Activated T-cell treated with anti-CD3 and anti-CD28 coated beads for 48 hours (primary cell): ENCODE measurements at regions not wholly inside any gene's neighbourhood (a gene's known extent, or its start where the extent isn't known, plus 50 kb on each side); places are given as distances from the start of the nearest gene placed in this dataset.

Source experiments
- DNase-seq: peaks from one replicate; pipeline ENCODE4 v3.0.0-alpha.2; 2020; ENCODE audit warnings: low read depth

DNA sequence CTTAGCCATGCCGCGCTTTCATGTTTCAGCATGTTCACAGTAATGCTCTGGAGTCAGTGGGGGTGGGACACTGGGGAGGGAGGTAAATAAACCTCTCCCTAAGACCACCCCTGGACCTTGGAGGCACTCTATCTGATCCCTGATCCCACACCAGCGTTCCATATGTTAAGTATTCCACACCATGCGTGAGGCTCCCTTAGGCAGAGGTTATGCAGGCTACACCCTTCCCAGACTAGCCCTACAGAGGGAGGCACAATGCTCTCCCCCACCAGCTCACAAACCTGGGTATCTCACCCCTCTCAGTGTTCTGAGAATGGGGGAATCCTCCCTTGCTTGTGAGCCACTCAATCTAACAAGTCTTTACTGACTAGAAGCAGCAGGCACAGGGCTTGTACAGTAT lies 1610.4 kb upstream of the ZEB2 start:
- DNase-seq, result no peak

DNA sequence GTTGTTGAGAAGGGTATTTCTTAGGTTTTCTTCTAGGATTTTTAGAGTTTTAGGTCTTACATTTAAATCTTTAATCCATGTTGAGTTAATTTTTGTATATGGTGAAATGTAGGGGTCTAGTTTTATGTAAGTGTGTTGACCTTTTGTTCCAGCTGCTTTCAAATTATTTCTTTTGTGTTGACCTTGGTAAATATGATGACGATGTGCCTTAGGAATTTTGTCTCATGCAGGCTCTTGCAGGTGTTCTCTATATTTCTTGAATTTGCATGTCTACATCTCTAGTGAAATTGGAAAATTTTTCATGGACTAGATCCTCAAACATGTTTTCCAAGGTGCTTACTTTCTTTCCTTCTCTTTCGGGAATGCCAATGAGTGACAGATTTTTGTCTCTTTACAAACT lies 1609.3 kb upstream of the ZEB2 start:
- DNase-seq, result no peak

DNA sequence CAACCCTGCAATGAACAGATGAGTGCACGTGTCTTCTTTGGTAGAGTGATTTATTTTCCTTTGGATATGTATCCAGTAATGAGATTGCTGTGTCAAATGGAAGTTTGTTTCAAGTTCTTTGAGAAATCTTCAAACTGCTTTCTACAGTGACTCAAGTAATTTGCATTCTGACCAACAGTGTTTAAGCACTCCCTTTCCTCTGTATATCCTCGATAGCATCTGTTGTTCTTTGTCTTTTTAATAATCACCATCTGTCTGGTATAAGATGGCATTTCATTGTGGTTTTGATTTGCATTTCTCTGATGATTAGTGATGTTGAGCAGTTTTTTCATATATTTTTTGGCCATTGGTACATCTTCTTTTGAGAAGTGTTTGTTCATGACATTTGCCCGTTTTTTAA lies 1608.3 kb upstream of the ZEB2 start:
- no peak for DNase-seq

DNA sequence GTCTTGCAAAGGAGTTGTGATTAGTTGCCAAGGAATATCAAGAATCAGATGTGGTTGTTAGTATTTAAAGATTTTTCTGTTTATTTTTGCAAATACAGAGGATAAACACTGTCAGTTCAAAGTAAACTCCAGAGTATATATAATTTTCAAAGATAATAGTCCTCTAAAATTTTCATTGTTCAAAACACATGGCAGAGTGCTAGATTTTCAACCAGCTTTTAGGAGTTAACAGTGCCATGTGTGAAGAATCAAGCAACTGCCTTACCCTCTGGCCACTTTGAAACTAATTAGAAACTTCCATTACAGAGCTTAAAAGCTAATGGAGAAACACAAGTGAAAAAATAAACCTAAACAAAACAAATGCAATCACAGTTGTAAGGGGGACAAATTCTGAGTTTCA lies 1605.6 kb upstream of the ZEB2 start:
- no peak for DNase-seq

DNA sequence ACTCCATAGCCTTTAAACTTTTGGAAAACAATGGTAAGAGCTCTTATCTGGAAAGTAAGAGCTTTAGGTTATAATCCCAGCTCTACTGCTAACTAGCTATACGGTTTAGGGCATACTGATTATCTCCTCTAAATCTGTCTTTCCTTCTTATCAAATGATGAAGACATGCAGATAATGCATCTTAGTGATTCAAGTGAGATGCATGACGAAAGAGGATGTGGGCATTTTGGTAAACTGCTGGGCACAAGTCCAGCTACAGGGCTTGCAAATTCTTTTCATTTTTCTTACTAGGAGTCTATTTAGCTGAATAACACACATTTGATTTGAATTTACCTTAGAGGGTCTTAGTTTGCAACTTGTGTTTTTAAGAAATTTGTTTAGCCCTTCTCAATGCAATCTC lies 1604.8 kb upstream of the ZEB2 start:
- DNase-seq, result no peak

DNA sequence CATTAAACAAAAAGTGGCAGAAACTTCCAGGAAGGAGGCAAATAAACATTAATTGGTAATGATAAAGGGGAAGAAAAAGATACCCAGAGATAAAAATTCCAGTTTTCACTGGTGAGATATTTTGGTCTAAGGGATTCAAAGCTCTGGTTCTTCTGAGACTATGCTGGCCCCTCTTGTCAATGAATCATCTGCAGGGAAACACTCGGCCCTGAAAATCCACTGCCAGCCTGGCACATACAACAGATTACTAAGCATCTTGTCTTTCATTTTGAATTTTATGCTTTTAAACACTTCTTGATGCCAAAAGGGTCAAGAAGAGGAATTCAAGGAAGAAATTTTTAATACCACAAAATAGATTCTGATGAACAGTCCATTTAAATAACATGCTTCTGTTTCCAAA lies 1603.8 kb upstream of the ZEB2 start:
- DNase-seq, result no peak

DNA sequence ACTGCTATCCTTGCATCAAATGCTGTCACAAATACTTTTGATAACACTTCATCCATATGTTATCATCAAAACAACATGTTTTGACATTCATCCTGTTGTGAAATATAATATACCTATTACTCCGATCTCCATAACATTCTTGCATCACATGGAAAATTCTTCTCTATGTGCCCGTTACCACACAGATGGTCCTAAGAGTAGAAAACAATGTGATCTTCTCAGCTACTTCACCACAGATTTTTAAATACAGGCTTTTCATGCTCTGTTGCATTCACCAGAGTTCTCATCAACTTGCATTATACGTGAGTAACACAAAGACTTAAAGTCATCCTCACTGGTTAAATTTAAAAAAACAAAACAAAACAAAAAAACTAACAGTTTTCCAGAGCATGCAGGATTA lies 1603.3 kb upstream of the ZEB2 start:
- no peak for DNase-seq

DNA sequence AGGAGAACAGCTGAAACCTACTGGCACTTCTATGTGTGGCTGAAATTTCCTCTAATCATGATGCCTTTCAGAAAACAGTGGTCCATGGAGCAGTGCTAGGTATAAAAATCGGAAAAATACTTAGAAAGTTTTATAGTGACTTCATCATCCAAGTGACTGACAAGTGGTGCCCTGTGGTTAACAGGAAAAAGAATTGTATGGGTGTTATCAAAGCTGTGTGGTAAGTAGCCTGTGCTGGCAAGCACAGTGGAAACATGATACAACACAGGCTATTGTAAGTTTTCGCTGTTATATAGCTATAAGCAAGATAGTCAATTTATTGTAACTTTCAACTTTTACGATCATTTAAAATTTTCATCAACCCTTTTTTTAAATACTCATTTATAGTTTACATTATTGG lies 1599.7 kb upstream of the ZEB2 start:
- no peak for DNase-seq

DNA sequence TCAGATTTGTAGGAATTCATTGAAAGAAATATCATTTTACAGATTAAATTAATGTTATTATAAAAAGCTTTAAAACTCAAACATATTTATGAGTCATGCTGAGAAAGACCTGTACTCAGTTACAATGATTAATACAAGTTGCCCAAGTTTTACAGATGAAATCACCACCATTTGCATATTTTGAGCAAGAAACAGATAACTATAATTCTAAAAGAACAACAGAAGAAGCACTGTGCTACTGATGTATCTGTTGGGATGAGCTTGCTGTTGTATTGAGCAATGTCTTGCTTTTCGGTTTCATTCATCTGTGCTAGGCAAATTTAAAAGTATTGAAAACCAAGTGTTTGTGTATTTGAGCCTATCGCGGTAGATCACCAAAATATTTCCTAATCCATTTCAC lies 1589.1 kb upstream of the ZEB2 start:
- no peak for DNase-seq

DNA sequence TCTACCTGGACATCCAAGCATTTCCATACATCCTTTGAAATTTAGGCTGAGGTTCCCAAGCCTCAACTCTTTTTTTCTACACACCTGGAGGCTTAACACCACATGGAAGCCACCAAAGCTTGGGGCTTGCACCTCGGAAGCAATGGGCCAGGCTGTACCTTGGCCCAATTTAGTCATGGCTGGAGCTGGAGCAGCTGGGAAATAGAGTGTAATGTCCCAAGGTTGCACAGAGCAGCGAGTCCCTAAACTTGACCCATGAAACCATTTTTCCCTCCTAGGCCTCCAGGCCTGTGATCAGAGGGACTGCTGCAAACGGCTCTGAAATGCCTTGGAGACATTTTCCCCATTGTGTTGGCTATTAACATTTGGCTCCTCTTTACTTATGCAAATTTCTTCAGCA lies 1574.3 kb upstream of the ZEB2 start:
- DNase-seq, result no peak

DNA sequence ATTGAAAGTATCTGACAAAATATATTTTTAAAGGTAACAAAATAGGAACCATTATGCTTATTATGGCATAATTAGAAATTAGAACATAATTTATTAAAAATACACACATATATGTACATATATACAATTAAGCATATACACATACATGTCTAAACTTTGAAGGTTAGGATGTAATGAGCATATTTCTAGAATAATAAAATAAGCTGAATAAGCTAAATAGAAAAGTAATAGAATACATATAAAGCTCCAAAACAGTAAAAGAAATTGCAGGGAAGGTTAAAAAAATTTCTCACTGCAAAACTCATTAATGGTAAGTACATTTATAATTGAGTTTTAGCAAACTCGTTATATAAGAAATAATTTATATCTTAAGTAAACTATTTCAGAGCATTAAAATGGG lies 1561.5 kb upstream of the ZEB2 start:
- no peak for DNase-seq

DNA sequence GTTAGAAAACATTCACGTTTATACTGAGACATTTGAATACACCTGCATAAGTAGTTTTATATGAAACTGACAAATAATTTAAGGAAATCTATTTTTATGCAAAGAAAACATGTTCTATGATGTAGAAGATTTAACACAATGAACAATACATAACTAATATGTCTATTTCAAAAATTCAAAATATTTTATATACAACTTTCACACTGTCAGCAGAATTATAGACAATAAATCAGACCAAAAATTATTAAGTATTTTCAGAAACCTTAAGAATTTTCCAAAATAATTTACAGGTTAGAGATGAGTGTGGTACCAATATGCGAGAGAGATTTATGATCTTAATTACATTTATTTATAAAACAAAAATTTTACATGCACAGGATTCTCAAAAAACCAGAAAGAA lies 1561.0 kb upstream of the ZEB2 start:
- DNase-seq, result no peak

DNA sequence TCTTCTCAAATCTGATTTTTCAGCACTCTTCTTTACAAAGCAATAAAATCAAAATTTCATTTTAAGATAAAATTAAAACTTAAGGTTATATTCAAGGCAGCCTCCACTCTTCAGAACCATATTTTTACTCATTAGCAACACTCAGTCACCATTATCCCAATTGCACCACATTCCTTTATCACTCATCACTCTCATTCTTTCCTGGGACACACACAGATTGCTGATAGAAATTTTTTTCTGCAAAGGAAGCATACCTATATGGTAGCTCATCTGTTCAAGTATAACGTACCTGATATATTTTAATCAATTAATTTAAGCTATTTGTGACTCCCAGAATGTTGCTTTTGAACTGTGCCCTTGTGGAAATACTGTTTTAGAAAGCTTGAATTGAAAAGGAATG lies 1559.3 kb upstream of the ZEB2 start:
- no peak for DNase-seq

DNA sequence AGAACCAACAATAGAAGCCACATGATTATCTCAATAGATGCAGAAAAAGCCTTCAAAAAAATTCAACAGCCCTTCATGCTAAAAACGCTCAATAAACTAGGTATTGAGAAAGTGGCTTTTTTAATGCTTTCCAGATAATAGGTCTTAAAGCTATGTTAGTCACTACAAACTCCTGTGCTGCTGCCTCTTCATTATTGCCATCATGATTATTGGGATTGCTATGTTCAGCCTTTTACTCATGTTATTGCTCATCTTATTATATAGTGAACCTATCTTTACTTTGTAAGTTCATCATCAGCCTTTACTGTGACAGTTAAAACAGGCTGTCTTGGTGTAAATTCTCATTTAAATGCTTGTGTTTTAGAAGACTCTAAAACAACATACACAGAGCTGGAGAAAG lies 1557.2 kb upstream of the ZEB2 start:
- no peak for DNase-seq

DNA sequence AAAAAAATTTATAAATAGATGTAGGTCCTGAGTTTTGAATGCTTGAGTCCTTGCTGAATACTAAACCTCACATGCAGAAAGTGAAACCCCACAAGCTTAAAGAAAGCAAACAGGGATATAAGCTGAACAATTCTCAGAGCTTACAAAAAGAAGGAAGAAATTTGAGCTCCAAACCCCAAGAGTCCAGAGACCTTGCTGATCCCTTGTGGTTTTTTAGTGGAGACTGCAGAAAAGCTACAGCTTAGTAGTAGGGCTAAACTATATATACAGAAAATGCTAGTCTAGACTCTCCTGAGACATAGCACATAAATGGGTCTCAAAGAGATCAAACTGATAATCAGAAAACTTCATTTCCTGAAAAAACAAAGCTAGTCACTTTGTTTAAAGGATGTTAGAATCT lies 1548.1 kb upstream of the ZEB2 start:
- DNase-seq, result no peak

DNA sequence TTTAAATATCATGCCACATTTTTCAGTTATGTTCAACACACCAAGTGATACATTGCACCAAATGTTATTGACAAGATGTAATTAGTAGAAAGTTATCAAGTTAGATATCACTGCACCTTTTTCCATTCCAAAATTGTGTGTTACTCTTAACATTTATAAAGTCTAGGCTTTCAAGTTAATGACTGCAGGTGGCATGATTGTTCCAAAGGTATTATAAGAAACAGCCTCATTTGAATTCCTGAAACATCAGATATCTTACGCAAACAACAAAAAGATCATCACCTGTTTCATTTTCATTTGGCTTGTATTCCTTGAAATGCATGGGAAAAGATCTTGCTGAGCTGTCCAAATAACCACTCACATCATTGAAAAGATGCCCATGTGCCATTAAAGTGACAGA lies 1528.2 kb upstream of the ZEB2 start:
- no peak for DNase-seq

DNA sequence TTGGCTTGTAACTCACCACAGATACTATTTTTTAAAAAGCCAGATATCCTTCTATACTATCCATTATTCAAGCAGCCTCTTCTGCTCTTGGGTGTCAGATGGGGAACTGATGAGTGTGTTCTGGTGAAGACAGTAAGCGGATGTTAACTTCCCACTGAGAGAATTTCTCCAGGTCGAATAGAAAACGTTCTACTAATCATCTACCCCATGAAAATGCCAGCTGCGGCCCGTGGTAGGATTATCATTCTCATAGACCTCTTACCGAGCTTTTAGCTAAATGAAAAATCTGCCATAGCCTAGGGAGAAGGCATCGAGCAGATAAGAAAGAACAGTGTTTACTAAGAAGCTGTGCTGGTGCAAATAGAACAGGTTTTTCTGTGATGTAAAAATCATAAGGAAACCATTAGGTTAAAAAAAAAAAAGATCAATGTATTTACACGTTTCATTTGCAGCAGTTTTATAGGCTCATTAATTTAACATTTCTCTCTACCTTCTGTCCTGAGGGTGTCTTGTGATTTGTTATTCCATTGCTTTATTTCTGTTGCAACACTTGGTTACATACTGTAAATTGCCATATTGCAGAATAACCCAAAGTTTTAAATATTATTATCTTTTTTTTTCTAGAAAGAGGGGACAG lies 1521.5 kb upstream of the ZEB2 start:
- no peak for DNase-seq

DNA sequence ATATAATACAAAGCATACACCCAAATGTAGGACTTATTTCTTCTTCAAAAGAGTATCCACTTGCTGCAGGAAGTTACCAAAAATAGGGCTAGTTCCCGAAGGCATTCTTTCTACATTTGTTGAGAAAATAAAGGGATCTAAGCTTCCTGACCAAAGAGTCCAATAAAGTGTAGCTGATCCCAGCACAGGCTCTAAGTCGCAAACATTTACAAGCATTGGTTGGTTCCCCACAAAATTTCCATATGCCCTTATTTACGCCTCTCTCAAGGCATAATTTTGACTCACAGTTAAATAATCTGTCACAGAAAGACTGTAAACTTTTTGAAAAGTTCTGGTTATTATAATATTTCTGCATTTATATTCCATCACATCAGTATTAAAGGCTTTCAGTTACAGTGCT lies 1520.1 kb upstream of the ZEB2 start:
- no peak for DNase-seq

DNA sequence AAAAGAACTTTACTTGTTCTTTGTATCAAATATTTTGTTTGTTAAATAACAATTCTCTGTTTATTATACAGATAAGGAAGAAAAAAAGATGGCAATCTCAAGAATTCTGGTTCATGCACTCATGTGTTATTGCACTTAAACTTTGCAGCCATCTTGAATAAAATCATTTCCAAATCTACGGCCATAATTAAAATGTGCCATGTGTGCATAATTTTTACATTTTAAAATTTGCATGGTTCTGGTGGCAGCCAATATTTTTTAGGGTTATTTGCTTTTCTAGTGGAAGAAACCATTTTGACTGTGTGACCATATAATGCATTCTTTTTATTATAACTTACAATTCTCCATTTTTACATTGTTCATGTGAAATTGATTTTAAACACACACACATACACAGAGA lies 1518.1 kb upstream of the ZEB2 start:
- DNase-seq, result no peak

DNA sequence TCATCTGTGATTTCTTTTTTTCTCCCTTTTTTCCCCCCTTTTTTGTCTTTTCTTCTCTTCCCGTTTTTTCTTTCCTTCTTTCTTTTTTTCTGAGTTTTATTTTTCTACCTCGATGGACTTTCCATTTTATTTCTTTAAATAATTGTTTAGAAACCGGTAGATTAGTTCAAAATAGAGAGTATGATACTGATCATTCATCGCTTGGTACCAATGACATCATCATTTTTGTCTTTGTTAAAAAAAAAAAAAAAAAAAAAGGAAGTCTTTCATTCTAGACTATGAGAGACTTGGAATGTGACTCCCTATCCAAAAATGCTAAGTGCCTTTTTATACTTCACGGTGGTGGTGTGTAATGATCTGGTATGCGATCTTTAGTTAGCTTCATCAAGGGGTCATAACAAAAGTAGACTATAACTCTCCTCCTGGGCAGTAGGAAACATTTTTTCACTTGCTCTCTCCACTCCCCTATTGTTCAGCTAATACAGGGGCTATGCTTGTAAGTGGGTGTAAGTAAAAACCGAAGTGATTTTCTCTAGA lies 1517.5 kb upstream of the ZEB2 start:
- no peak for DNase-seq

DNA sequence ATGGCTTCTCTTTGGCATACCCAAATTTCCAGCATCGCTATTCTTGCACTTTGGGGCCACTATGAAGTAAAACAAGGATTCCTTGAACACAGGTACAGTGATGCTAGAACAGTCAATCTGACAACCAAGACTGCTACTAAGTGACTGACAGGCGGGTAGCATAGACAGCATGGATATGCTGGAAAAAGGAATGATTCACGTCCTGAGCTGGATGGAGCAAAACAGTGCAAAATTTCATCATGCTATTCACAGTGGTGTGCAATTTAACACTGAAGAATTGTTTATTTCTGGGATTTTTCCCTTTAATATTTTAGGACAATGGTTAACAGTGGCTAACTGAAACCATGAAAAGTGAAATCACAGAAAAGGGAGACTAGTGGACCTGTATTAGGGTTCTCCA lies 1511.2 kb upstream of the ZEB2 start:
- no peak for DNase-seq

DNA sequence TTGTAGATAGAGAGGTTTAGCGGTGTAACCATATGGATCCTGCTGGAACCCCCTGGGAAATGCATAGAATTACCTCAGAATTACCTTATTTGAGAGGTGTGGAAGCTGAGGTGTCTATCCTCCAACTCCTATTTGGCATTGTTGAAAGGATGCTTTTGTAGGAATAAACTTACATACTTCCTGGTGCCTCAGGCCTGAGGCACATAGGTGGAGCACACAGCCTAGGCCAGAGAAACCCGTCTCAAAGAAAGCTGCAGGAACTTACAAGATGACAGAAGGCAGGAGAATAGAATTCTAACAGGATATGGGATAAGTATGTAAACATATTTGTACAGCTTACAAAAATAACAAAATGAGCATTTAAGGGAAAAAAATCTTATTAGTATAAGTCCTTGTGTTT lies 1507.2 kb upstream of the ZEB2 start:
- no peak for DNase-seq

DNA sequence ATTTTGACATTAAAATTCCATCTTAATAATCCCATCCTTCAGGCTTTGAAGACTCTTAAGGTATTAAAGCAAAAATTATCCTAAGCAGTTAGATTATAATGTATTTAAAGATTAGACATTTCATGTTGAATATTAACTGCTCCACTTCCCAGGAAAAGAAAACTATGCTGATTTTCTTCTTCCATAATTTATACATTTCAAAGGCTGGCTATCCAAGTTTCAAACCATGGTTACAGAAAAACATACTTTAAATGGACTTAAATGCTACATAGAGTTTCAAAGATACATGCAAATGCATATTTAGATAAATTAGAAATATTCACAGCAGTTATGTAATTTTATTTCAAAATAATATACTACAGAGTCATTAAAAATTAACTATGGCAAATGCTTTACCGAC lies 1505.6 kb upstream of the ZEB2 start:
- no peak for DNase-seq

DNA sequence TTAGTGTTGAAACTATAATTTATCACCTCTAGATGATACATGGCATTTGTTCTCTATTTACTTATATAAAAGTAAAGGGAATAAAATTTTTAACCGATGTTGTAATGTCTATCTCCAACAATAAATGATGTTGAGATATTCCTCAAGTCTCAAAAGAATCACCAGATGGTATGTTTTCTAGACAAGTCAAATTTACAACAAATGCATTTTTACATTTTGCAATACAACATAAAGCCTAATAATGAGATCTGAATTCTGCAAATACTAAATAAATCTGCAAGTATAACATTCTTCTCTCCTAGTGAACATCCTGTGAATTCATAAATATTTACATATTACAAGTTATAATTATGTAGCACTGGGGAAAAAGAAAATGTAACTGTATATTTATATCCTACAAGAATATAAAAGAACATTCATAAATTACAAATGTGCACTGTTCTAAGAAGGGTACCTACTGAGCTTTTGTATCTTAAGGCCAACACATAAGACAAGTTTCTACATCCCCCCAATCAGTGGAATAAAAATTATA lies 1504.4 kb upstream of the ZEB2 start:
- no peak for DNase-seq

DNA sequence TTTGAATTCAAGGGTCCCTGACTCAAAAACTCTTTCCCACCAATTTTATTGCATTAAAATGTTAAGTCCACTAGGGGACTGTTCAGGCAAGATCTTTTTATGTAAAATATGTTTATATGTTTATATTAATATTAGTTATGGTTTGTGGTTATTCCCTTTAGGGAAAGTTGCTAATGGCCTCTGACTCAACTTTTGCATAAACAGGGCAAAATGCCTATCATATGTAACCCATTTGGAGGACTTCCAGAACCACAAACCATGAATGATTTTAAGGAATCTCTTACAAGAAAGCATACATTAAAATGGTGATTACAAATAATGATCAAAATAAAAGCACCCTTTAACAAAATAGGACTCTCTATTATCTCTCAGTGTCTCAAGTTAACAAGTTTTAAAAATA lies 1484.5 kb upstream of the ZEB2 start:
- no peak for DNase-seq
